HG03354 (cell line): ENCODE measurements at regions not wholly inside any gene's neighbourhood (a gene's known extent, or its start where the extent isn't known, plus 50 kb on each side); places are given as distances from the start of the nearest gene placed in this dataset.

Experiments used
- ATAC-seq: cut with Tn5 transposase; IDR thresholded peaks from one replicate; pipeline ENCODE4 v1.9.1; 2021; ENCODE audit warnings: mild to moderate bottlenecking; ENCODE audit not compliant: unreplicated experiment, poor library complexity, severe bottlenecking

GRCh38 chr17:36748272-36748671, 146.9 kb downstream of the MRM1 start:
- ATAC-seq = no peak

GRCh38 chr17:36749493-36749892, 148.1 kb downstream of the MRM1 start:
- no peak for ATAC-seq

- no peak for ATAC-seq
Observed at GRCh38 chr17:36750316-36750885, 149.0 kb downstream of the MRM1 start.

DNA sequence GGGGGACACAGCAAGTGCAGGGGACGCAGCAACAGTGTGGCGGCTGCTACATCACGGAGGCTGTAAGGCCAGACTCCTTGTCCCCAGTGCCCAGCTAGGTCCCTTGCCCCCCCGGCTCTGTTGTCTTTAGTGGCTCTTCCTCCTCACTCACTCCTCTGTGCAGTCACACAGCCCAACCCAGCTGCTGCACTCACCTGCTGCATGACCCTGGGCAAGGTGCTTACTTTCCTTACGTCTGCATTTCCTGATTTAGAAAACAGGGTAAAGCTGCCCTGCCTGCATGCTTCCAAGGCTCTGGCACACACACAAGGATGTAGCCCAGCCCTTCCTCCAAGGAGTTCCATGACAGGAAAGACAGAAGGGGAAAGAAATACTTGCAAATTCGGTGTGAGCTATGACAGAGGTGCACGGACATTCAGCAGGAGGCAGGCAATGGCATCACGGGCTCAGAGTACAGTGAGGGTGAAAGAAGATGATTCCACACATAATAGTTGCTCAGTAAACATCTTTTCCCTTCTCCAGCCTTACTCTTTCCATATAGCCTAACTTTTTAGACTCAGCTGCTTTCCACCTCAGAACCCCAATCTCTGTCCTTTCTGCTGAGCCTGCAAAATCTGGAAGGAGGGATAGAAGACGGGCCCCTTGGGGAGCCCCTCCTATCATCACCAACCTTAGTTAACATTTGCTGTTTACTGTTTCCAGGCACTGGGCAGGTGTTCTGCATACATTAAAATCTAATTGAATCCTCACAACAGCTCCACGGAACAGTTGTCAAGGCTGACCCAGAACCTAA, 150.9 kb downstream of the MRM1 start:
- ATAC-seq = no peak

- no peak for ATAC-seq
Observed at GRCh38 chr17:36755586-36755985, 154.2 kb downstream of the MRM1 start.

DNA sequence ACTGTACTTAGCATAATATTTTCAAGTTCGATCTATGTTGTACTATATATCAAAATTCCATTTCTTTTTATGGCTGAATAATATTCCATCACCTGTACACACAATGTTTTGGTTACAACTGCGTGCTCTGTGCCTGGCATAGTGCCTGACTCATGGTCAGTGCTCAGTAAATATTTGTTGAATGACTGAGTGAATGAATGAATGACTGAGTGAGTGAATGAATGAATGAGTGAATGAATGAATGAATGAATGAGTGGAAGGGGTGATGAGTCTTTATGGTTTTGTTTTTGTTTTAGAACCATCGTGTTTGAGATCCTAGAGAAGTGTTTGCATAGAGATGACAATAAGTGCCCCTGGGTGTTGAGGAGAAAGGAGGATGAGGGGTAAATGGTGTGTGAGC, 155.3 kb downstream of the MRM1 start:
- no peak for ATAC-seq

GRCh38 chr17:36760425-36760824, 159.0 kb downstream of the MRM1 start:
- no peak for ATAC-seq

DNA sequence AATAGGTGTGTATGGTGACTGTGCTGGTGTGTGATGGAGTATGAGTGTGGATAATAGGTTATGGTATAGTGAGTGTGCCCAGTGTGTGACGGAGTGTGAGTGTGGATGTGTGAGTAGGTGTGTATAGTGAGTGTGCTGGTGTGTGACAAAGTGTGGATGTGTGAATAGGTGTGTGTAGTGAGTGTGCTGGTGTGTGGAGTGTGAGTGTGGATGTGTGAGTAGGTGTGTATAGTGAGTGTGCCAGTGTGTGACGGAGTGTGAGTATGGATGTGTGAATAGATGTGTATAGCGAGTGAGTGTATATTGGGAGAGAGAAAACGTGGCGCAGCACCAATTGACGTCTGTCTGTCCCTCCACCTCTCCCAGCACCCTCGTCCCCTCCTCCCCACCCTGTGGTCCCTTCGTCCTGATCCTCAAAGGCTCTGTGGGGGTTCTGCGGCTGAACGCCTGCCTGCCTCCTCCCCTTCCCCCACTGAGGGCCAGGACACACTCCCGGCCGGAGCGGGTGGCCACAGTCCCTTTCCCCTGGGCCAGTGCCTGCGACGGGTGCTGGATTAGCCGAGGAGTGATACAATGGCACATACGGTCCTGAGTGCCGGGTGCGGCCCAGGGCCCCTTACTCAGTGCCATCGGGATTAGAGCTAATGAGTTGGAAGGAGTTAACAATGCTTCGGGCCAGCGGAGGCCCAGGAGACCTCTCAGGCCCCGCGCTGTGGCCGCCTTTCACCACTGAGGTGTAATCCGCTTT, 160.0 kb downstream of the MRM1 start:
- ATAC-seq = no peak

DNA sequence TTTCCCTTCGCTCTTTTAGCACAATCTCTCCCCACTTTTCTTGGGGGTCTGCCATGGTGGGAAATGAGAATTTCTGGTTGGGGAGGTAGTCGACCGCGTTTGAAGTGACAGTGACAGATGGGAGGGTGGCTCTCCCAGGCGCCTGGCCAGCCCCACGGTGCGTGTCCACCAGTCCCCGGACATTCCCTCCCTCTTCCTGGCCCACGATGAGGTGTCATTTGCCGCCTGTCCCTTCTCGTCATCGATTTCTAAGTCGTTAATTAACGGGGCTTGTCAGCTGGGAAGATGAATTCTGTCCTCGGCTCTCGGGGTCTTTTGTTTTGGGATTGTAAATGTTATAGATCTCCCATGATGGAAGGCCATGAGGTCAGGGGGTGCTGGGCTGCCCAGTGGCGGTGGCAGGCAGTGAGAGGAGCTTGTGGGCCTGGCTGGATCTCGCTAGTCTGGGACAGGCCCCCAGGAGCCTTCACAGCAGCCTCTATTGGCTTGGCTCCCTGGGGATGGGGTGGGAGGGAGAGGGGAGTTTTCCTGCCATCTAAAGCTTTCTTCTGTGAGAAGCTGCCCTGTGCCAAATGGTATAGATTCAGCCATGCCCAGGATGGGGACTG, 164.2 kb downstream of the MRM1 start:
- no peak for ATAC-seq

- no peak for ATAC-seq
Observed at GRCh38 chr17:36768394-36768793, 167.0 kb downstream of the MRM1 start.

- ATAC-seq = no peak
Observed at GRCh38 chr17:36773039-36773438, 164.2 kb upstream of the LHX1 start.

DNA sequence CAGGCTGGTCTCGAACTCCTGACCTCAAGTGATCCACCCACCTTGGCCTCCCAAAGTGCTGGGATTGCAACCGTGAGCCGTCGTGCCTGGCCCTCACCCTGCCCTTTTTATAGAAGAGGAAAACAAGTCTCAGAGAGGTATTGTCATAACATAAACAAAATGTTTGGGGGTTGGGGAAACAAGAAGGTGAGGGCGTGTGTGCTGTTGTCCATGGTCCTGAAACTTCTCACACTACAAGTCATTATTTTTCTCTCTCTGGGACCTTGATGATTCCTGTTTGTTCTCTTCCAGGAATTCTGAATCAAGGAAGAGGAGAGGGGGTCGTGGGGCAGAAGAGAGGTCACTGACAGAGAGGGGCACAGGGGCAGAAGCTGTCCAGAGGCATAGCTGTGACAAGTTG, 160.2 kb upstream of the LHX1 start:
- no peak for ATAC-seq

DNA sequence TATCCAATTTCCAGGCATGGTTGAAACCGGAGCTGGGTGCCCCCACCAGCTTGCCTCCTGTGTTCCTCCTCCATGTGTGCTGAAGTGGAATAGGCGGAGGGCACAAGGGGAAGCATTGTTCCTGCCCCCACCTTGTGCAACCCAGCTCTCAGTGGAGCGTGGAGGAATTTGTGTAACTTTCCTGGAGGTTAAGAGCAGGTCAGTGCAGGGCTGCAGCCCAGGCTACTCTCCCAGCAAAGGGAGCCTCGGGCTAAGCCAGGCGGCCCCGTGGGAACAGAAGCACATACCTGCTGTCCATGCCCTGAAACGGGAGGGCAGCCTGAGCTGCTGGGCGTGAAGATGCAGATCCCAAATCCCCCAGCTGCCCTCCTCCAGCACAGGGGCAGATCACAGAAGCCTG, 158.8 kb upstream of the LHX1 start:
- ATAC-seq = no peak

GRCh38 chr17:36779550-36779949, 157.7 kb upstream of the LHX1 start:
- ATAC-seq = no peak

GRCh38 chr17:36784633-36785032, 152.6 kb upstream of the LHX1 start:
- ATAC-seq = no peak

GRCh38 chr17:36786867-36787266, 150.4 kb upstream of the LHX1 start:
- ATAC-seq = no peak

GRCh38 chr17:36791150-36791941, 145.9 kb upstream of the LHX1 start:
- ATAC-seq = no peak

DNA sequence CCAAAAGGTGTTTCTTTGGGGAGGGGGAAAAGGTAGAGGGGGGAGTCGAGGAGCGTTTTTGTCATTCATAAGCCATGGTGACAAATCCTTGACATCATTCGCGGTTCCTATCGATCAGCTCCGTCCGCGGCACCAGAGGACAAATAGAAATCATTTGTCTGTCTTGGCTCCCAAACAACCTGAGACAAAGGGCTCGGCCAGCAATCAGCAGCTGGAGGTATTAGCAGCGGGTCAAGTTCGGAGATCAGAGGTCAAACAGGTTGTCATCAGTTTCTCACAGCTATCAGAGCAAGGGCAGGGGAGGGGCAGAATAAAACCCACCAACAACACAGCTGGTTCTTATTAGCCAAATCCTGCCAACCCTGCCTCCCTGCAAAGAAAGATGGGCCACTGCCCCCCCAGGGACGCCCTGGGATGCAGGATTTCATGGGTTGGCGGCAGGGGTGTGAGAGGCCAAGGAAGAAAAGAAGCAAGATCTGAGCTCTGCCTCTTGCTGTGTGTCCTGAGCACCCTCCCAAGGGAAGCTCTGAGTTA, 145.3 kb upstream of the LHX1 start:
- no peak for ATAC-seq

- no peak for ATAC-seq
Observed at GRCh38 chr17:36792849-36793248, 144.4 kb upstream of the LHX1 start.

- ATAC-seq = no peak
Observed at GRCh38 chr17:36793976-36794375, 143.3 kb upstream of the LHX1 start.
